ENCODE measurements at regions not wholly inside any gene's neighbourhood (a gene's known extent, or its start where the extent isn't known, plus 50 kb on each side); places are given as distances from the start of the nearest gene placed in this dataset.

- Histone ChIP-seq H3K27me3 (ENCODE audit: insufficient read depth, poor library complexity, severe bottlenecking) (no peaks in the 10 kb centered on the region), H3K27ac (replicated peaks) (no peak overlapping the region), H3K4me3 (replicated peaks; ENCODE audit: insufficient read depth, low read length) (no peak overlapping the region)
- no peak for DNase-seq (ENCODE audit: low read depth in 1 of 2, low spot score in 1 of 2)
- TF ChIP-seq SPI1 (IDR thresholded peaks at IDR 0.05; ENCODE audit: borderline replicate concordance, low read depth) = no peak
- no peak for TF ChIP-seq POLR2AphosphoS5 (IDR thresholded peaks at IDR 0.05; ENCODE audit: low read depth)
Observed at GRCh38 chr16:9521749-9522370, 430.4 kb downstream of the HAPSTR1 start.

DNA sequence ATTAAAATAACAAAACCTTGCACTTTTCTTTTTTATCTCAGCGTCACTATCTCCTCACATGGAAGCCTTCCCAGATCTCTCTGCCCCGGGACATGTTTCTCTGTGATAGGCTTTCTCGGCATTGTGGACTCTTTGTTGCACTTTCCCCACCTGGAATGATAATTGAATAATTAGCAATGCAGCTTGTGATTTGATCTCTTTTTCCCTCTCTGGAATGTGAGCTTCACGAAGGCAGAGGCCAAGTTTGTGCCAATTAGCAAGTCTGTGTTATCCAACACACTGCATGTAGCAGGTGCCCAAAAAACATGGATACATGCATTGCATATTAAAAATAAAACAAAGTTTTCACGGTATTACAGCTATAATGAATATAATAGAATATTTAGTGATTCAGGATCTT lies 431.2 kb downstream of the HAPSTR1 start:
- DNase-seq (ENCODE audit: low read depth in 1 of 2, low spot score in 1 of 2) = no peak
- Histone ChIP-seq H3K27ac (replicated peaks) (no peak overlapping the region), H3K27me3 (ENCODE audit: insufficient read depth, poor library complexity, severe bottlenecking) (no peaks in the 10 kb centered on the region), H3K4me3 (replicated peaks; ENCODE audit: insufficient read depth, low read length) (no peak overlapping the region)
- TF ChIP-seq, protein P1, sequence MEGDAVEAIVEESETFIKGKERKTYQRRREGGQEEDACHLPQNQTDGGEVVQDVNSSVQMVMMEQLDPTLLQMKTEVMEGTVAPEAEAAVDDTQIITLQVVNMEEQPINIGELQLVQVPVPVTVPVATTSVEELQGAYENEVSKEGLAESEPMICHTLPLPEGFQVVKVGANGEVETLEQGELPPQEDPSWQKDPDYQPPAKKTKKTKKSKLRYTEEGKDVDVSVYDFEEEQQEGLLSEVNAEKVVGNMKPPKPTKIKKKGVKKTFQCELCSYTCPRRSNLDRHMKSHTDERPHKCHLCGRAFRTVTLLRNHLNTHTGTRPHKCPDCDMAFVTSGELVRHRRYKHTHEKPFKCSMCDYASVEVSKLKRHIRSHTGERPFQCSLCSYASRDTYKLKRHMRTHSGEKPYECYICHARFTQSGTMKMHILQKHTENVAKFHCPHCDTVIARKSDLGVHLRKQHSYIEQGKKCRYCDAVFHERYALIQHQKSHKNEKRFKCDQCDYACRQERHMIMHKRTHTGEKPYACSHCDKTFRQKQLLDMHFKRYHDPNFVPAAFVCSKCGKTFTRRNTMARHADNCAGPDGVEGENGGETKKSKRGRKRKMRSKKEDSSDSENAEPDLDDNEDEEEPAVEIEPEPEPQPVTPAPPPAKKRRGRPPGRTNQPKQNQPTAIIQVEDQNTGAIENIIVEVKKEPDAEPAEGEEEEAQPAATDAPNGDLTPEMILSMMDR (IDR thresholded peaks at IDR 0.05; ENCODE audit: insufficient read depth, low read length) = no peak
- TF ChIP-seq SPI1 (IDR thresholded peaks at IDR 0.05; ENCODE audit: borderline replicate concordance, low read depth) (no peak), POLR2AphosphoS5 (IDR thresholded peaks at IDR 0.05; ENCODE audit: low read depth) (no peak), GABPA (IDR thresholded peaks at IDR 0.05; ENCODE audit: low read depth) (no peak)
- TF ChIP-seq, protein P2, sequence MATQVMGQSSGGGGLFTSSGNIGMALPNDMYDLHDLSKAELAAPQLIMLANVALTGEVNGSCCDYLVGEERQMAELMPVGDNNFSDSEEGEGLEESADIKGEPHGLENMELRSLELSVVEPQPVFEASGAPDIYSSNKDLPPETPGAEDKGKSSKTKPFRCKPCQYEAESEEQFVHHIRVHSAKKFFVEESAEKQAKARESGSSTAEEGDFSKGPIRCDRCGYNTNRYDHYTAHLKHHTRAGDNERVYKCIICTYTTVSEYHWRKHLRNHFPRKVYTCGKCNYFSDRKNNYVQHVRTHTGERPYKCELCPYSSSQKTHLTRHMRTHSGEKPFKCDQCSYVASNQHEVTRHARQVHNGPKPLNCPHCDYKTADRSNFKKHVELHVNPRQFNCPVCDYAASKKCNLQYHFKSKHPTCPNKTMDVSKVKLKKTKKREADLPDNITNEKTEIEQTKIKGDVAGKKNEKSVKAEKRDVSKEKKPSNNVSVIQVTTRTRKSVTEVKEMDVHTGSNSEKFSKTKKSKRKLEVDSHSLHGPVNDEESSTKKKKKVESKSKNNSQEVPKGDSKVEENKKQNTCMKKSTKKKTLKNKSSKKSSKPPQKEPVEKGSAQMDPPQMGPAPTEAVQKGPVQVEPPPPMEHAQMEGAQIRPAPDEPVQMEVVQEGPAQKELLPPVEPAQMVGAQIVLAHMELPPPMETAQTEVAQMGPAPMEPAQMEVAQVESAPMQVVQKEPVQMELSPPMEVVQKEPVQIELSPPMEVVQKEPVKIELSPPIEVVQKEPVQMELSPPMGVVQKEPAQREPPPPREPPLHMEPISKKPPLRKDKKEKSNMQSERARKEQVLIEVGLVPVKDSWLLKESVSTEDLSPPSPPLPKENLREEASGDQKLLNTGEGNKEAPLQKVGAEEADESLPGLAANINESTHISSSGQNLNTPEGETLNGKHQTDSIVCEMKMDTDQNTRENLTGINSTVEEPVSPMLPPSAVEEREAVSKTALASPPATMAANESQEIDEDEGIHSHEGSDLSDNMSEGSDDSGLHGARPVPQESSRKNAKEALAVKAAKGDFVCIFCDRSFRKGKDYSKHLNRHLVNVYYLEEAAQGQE (IDR thresholded peaks at IDR 0.05; ENCODE audit: insufficient replicate concordance, low read depth) = no peak

GRCh38 chr16:9523994-9524393 lies 432.6 kb downstream of the HAPSTR1 start:
- Histone ChIP-seq H3K4me3 (replicated peaks; ENCODE audit: insufficient read depth, low read length) (no peak overlapping the region), H3K27me3 (ENCODE audit: insufficient read depth, poor library complexity, severe bottlenecking) (no peaks in the 10 kb centered on the region), H3K27ac (replicated peaks) (no peak overlapping the region)
- DNase-seq (ENCODE audit: low read depth in 1 of 2, low spot score in 1 of 2) = no peak
- TF ChIP-seq, protein P1 (IDR thresholded peaks at IDR 0.05; ENCODE audit: insufficient read depth, low read length) = no peak
- TF ChIP-seq SPI1 (IDR thresholded peaks at IDR 0.05; ENCODE audit: borderline replicate concordance, low read depth) (no peak), POLR2AphosphoS5 (IDR thresholded peaks at IDR 0.05; ENCODE audit: low read depth) (no peak)
- TF ChIP-seq, protein P2 (IDR thresholded peaks at IDR 0.05; ENCODE audit: insufficient replicate concordance, low read depth) = no peak

GRCh38 chr16:9525037-9525436 lies 433.6 kb downstream of the HAPSTR1 start:
- TF ChIP-seq POLR2AphosphoS5 (IDR thresholded peaks at IDR 0.05; ENCODE audit: low read depth) (no peak), SPI1 (IDR thresholded peaks at IDR 0.05; ENCODE audit: borderline replicate concordance, low read depth) (no peak), GABPA (IDR thresholded peaks at IDR 0.05; ENCODE audit: low read depth) (no peak)
- TF ChIP-seq, protein P1 (IDR thresholded peaks at IDR 0.05; ENCODE audit: insufficient read depth, low read length) = no peak
- TF ChIP-seq, protein P2 (IDR thresholded peaks at IDR 0.05; ENCODE audit: insufficient replicate concordance, low read depth) = no peak
- Histone ChIP-seq H3K27ac (replicated peaks) (no peak overlapping the region), H3K27me3 (ENCODE audit: insufficient read depth, poor library complexity, severe bottlenecking) (no peaks in the 10 kb centered on the region), H3K4me3 (replicated peaks; ENCODE audit: insufficient read depth, low read length) (no peak overlapping the region)
- no peak for DNase-seq (ENCODE audit: low read depth in 1 of 2, low spot score in 1 of 2)
